ENCODE measurements at regions not wholly inside any gene's neighbourhood (a gene's known extent, or its start where the extent isn't known, plus 50 kb on each side); places are given as distances from the start of the nearest gene placed in this dataset.
A peak's percentile ranks its signal among the peaks of the same experiment; 100 is the strongest.

DNA sequence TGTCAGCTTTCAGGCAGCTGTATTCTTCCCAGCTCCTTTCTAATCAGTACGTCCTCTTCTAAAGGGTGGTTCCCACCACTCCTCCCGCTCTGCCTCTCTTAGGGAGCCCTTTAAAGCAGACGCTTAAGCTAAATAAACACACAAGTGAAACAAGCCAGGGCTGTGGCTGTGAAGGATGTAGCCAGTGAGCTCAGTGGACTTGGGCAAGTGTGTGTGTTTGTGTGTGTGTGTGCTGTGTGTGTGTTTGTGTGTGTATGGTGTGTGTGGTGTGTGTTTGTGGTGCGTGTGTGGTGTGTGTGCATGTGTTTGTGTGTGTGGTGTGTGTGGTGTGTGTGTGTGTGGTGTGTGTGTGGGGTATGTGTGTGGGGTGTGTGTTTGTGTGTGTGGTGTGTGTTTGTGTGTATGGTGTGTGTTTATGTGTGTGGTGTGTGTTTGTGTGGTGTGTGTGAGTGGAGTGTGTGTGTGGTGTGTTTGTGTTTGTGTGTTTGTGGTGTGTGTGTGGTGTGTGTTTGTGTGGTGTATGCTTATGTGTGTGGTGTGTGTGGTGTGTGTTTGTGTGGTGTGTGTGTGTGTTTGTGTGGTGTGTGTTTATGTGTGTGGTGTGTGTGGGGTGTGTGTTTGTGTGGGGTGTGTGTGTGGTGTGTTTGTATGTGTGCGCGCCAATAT lies 283.3 kb downstream of the PTTG2 start:
- H3K14ac ChIP-seq (replicated peaks; ENCODE audit: low read depth, low read length), result peak overlapping the region; percentile 32; the same call in 1 of the 2 replicates
- no peak overlapping the region for H3K56ac ChIP-seq (ENCODE audit: extremely low read depth, insufficient read depth, low read length)
- ATAC-seq (ENCODE audit: low read depth), result no peak; the same call in 1 of the 2 replicates
- intact Hi-C loops (cut with micrococcal nuclease) (no loop called here), dilution Hi-C loops (cut with HindIII; ENCODE audit: low sequenced_read_pairs, unreplicated experiment) (no loop called here), in situ Hi-C loops (cut with MboI; ENCODE audit: low sequenced_read_pairs) (no loop called here)
- H2BK120ac ChIP-seq (ENCODE audit: low read depth, low read length), result no peak overlapping the region
- ChIA-PET POLR2A (ENCODE audit: unreplicated experiment) (no interaction called here), CTCF (interaction anchor here (0.5 kb wide), 1 partner anchor 544 kb away, joined by 5 read pairs; no protein-coding TSS in a partner anchor)
- H3K4me1 ChIP-seq (ENCODE audit: control insufficient read depth, insufficient read depth, low read length), result no peaks in the 10 kb centered on the region
- peak overlapping the region; percentile 42 for H2AK9ac ChIP-seq (replicated peaks; ENCODE audit: low read depth, low read length, poor library complexity)
- WGBS, 2 experiments (ENCODE audit: extremely low coverage in 2 of 2, insufficient read length in 1 of 2), result no CpG with 5 or more reads among the region's 6 CpGs
- H4K5ac ChIP-seq (ENCODE audit: low read depth, low read length), result no peak overlapping the region
- no peaks in the 10 kb centered on the region; the same call in none of the 2 replicates for H3K27me3 ChIP-seq (ENCODE audit: control insufficient read depth, insufficient read depth, low read length)
- H3K4ac ChIP-seq (ENCODE audit: low read depth, low read length), result no peak overlapping the region
- no peak overlapping the region for H3K18ac ChIP-seq (ENCODE audit: low read depth, low read length)
- no peak overlapping the region for H3K9ac ChIP-seq (ENCODE audit: low read depth, low read length)
- no peak overlapping the region for H3K4me3 ChIP-seq (ENCODE audit: insufficient read depth, low read depth, low read length)
- H2BK20ac ChIP-seq (ENCODE audit: low read depth, low read length), result no peak overlapping the region
- H3K4me2 ChIP-seq (ENCODE audit: low read depth, low read length), result no peak overlapping the region; the same call in 1 of the 2 replicates
- no peak overlapping the region for H3K23ac ChIP-seq (ENCODE audit: low read depth, low read length)
- peak overlapping the region; percentile 63 for H2AFZ ChIP-seq (replicated peaks; ENCODE audit: low read length, poor library complexity)
- peaks cover 6% of the 10 kb centered on the region; the same call in 1 of the 2 replicates for H3K9me1 ChIP-seq (ENCODE audit: insufficient read depth, low read length)
- BruUV-seq (replicated peaks), result no TSS peak
- no peak overlapping the region for H4K91ac ChIP-seq (ENCODE audit: insufficient read depth, low read depth, low read length)
- H4K8ac ChIP-seq (ENCODE audit: low read depth in 2 of 2, low read length in 2 of 2), result no peak overlapping the region
- peak; percentile 1 for DNase-seq
- H2AK5ac ChIP-seq (ENCODE audit: low read depth, low read length), result peak overlapping the region; percentile 1; the same call in 1 of the 2 replicates
- H2BK15ac ChIP-seq (ENCODE audit: low read depth, low read length), result no peak overlapping the region
- no peaks in the 10 kb centered on the region for H3K9me3 ChIP-seq (ENCODE audit: control insufficient read depth, insufficient read depth, low read length)
- no peak overlapping the region for H3K27ac ChIP-seq (ENCODE audit: insufficient read depth, low read length)
- TF ChIP-seq MAFK (IDR thresholded peaks at IDR 0.05; ENCODE audit: low read depth, low read length) (no peak), MAZ (IDR thresholded peaks at IDR 0.05; ENCODE audit: borderline replicate concordance, low read depth, low read length) (no peak), RAD21 (IDR thresholded peaks at IDR 0.05; ENCODE audit: low read length) (no peak), CHD1 (IDR thresholded peaks at IDR 0.05; ENCODE audit: low read depth, low read length) (no peak), POLR2A (IDR thresholded peaks at IDR 0.05; ENCODE audit: low read depth, low read length) (no peak), CEBPB (IDR thresholded peaks at IDR 0.05; ENCODE audit: low read depth, low read length) (no peak), SMC3 (IDR thresholded peaks at IDR 0.05; ENCODE audit: low read depth, low read length) (no peak), NFE2L2 (IDR thresholded peaks at IDR 0.05; ENCODE audit: low read depth, low read length) (no peak), BHLHE40 (IDR thresholded peaks at IDR 0.05; ENCODE audit: low read depth, low read length) (no peak), RFX5 (IDR thresholded peaks at IDR 0.05; ENCODE audit: low read depth, low read length) (no peak), RCOR1 (IDR thresholded peaks at IDR 0.05; ENCODE audit: insufficient replicate concordance, low read length) (no peak)
- TF ChIP-seq, protein P1, sequence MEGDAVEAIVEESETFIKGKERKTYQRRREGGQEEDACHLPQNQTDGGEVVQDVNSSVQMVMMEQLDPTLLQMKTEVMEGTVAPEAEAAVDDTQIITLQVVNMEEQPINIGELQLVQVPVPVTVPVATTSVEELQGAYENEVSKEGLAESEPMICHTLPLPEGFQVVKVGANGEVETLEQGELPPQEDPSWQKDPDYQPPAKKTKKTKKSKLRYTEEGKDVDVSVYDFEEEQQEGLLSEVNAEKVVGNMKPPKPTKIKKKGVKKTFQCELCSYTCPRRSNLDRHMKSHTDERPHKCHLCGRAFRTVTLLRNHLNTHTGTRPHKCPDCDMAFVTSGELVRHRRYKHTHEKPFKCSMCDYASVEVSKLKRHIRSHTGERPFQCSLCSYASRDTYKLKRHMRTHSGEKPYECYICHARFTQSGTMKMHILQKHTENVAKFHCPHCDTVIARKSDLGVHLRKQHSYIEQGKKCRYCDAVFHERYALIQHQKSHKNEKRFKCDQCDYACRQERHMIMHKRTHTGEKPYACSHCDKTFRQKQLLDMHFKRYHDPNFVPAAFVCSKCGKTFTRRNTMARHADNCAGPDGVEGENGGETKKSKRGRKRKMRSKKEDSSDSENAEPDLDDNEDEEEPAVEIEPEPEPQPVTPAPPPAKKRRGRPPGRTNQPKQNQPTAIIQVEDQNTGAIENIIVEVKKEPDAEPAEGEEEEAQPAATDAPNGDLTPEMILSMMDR (conservative IDR thresholded peaks at IDR 0.05; ENCODE audit: low read depth, low read length), result no peak
- TF ChIP-seq, protein P2, sequence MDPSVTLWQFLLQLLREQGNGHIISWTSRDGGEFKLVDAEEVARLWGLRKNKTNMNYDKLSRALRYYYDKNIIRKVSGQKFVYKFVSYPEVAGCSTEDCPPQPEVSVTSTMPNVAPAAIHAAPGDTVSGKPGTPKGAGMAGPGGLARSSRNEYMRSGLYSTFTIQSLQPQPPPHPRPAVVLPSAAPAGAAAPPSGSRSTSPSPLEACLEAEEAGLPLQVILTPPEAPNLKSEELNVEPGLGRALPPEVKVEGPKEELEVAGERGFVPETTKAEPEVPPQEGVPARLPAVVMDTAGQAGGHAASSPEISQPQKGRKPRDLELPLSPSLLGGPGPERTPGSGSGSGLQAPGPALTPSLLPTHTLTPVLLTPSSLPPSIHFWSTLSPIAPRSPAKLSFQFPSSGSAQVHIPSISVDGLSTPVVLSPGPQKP (IDR thresholded peaks at IDR 0.05; ENCODE audit: borderline replicate concordance, low read depth, low read length), result no peak
- TF ChIP-seq, protein P3, sequence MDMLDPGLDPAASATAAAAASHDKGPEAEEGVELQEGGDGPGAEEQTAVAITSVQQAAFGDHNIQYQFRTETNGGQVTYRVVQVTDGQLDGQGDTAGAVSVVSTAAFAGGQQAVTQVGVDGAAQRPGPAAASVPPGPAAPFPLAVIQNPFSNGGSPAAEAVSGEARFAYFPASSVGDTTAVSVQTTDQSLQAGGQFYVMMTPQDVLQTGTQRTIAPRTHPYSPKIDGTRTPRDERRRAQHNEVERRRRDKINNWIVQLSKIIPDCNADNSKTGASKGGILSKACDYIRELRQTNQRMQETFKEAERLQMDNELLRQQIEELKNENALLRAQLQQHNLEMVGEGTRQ (IDR thresholded peaks at IDR 0.05; ENCODE audit: low read depth, low read length), result no peak
- H3K36me3 ChIP-seq (ENCODE audit: control insufficient read depth, insufficient read depth, low read length), result no peaks in the 10 kb centered on the region
- H2BK5ac ChIP-seq (ENCODE audit: low read depth, low read length, poor library complexity, severe bottlenecking), result peak overlapping the region; percentile 77
- H4K20me1 ChIP-seq (ENCODE audit: insufficient read depth, low read length), result no peaks in the 10 kb centered on the region
- no peaks in the 10 kb centered on the region for H3K79me1 ChIP-seq (ENCODE audit: low read depth in 1 of 2, low read length in 2 of 2)

Data from IMR-90 (cell line).